GM12891 (cell line): ENCODE measurements at regions not wholly inside any gene's neighbourhood (a gene's known extent, or its start where the extent isn't known, plus 50 kb on each side); places are given as distances from the start of the nearest gene placed in this dataset.

Source experiments
- POLR2A ChIP-seq: IDR thresholded peaks from 2 replicates; pipeline ENCODE4 v1.6.1; 2011; ENCODE audit warnings: low read depth, low read length, control low read depth
- POLR2AphosphoS5 ChIP-seq: IDR thresholded peaks from 2 replicates; pipeline ENCODE4 v1.6.1; 2011; ENCODE audit warnings: low read depth, low read length, control low read depth
- POU2F2 ChIP-seq: IDR thresholded peaks from 2 replicates; pipeline ENCODE4 v1.6.1; 2011; ENCODE audit warnings: low read depth, mild to moderate bottlenecking, control low read depth, low read length, moderate library complexity
- SPI1 ChIP-seq: IDR thresholded peaks from 2 replicates; pipeline ENCODE4 v1.6.1; 2011; ENCODE audit warnings: low read depth, low read length, control low read depth

DNA sequence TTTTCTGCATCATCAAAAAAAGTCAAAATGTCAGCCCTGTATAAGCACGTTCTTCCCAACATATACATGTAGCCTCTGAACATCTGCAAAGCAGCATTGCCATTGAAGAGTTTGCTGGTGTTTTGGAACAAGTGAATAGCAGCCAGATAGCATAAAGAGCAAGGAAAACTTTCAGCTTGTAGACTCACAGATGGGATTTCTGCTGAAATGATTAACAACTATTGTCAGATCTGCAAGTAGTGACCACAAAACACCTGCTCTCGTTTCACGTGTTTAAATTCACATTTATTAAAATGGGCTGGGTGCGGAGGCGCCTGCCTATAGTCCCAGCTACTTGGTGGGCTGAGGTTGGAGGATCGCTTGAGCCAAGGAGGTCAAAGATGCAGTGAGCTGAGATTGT is 123.7 kb downstream of the SPRY1 start:
- TF ChIP-seq POLR2A (no peak), SPI1 (no peak), POLR2AphosphoS5 (no peak), POU2F2 (no peak)
